ENCODE measurements at regions not wholly inside any gene's neighbourhood (a gene's known extent, or its start where the extent isn't known, plus 50 kb on each side); places are given as distances from the start of the nearest gene placed in this dataset.

- Mint-ChIP-seq H3K27me3 (ENCODE audit: low read depth) (no peaks in the 10 kb centered on the region), H3K4me1 (ENCODE audit: low read depth) (peaks cover 20% of the 10 kb centered on the region), H3K4me3 (ENCODE audit: unreplicated experiment) (no peak overlapping the region), H3K36me3 (ENCODE audit: low read depth) (no peaks in the 10 kb centered on the region), H3K9me3 (ENCODE audit: low read depth) (no peaks in the 10 kb centered on the region), H3K27ac (ENCODE audit: unreplicated experiment) (no peak overlapping the region)
- no peak for TF ChIP-seq CTCF (IDR thresholded peaks at IDR 0.05)
- DNase-seq (ENCODE audit: low spot score) = no peak
Observed at GRCh38 chr5:158524070-158524469, 575.6 kb downstream of the EBF1 start.

GRCh38 chr5:158522776-158523175 lies 576.9 kb downstream of the EBF1 start:
- H3K36me3 Mint-ChIP-seq (ENCODE audit: low read depth) = no peaks in the 10 kb centered on the region
- no peak for TF ChIP-seq CTCF (IDR thresholded peaks at IDR 0.05)
- H3K27ac Mint-ChIP-seq (ENCODE audit: unreplicated experiment) = peak overlapping the region; percentile 86
- peaks cover 20% of the 10 kb centered on the region for H3K4me1 Mint-ChIP-seq (ENCODE audit: low read depth)
- no peak for DNase-seq (ENCODE audit: low spot score)
- no peak overlapping the region for H3K4me3 Mint-ChIP-seq (ENCODE audit: unreplicated experiment)
- no peaks in the 10 kb centered on the region for H3K27me3 Mint-ChIP-seq (ENCODE audit: low read depth)
- H3K9me3 Mint-ChIP-seq (ENCODE audit: low read depth) = no peaks in the 10 kb centered on the region

- H3K36me3 Mint-ChIP-seq (ENCODE audit: low read depth) = no peaks in the 10 kb centered on the region
- no peak for DNase-seq (ENCODE audit: low spot score)
- H3K4me3 Mint-ChIP-seq (ENCODE audit: unreplicated experiment) = peak overlapping the region; percentile 23
- H3K9me3 Mint-ChIP-seq (ENCODE audit: low read depth) = no peaks in the 10 kb centered on the region
- peak overlapping the region; percentile 86 for H3K27ac Mint-ChIP-seq (ENCODE audit: unreplicated experiment)
- peaks cover 20% of the 10 kb centered on the region for H3K4me1 Mint-ChIP-seq (ENCODE audit: low read depth)
- no peaks in the 10 kb centered on the region for H3K27me3 Mint-ChIP-seq (ENCODE audit: low read depth)
- TF ChIP-seq CTCF (IDR thresholded peaks at IDR 0.05) = no peak
Observed at GRCh38 chr5:158521995-158522394, 577.7 kb downstream of the EBF1 start.

GRCh38 chr5:158519433-158520021 lies 580.2 kb downstream of the EBF1 start:
- DNase-seq (ENCODE audit: low spot score) = no peak
- Mint-ChIP-seq H3K4me1 (ENCODE audit: low read depth) (peaks cover 23% of the 10 kb centered on the region), H3K4me3 (ENCODE audit: unreplicated experiment) (no peak overlapping the region), H3K27ac (ENCODE audit: unreplicated experiment) (no peak overlapping the region), H3K27me3 (ENCODE audit: low read depth) (no peaks in the 10 kb centered on the region), H3K9me3 (ENCODE audit: low read depth) (no peaks in the 10 kb centered on the region), H3K36me3 (ENCODE audit: low read depth) (no peaks in the 10 kb centered on the region)
- no peak for TF ChIP-seq CTCF (IDR thresholded peaks at IDR 0.05)

- Mint-ChIP-seq H3K9me3 (ENCODE audit: low read depth) (no peaks in the 10 kb centered on the region), H3K27me3 (ENCODE audit: low read depth) (no peaks in the 10 kb centered on the region), H3K36me3 (ENCODE audit: low read depth) (no peaks in the 10 kb centered on the region), H3K4me1 (ENCODE audit: low read depth) (peaks cover 15% of the 10 kb centered on the region), H3K4me3 (ENCODE audit: unreplicated experiment) (no peak overlapping the region), H3K27ac (ENCODE audit: unreplicated experiment) (no peak overlapping the region)
- no peak for TF ChIP-seq CTCF (IDR thresholded peaks at IDR 0.05)
- no peak for DNase-seq (ENCODE audit: low spot score)
Observed at GRCh38 chr5:158516521-158516920, 583.2 kb downstream of the EBF1 start.
